ENCODE measurements at regions not wholly inside any gene's neighbourhood (a gene's known extent, or its start where the extent isn't known, plus 50 kb on each side); places are given as distances from the start of the nearest gene placed in this dataset.
"Not testable (repeated sequence)": the region's sequence is repeated elsewhere in the genome, so short reads cannot be mapped to it uniquely, and the experiment has no call there.

GRCh38 chr1:21385022-21385421 lies 54.9 kb upstream of the NBPF3 start:
- no peak for DNase-seq (ENCODE audit: low spot score)

- DNase-seq (ENCODE audit: low spot score) = no peak
Observed at GRCh38 chr1:21384620-21385019, 55.3 kb upstream of the NBPF3 start.

GRCh38 chr1:21383785-21384401 lies 56.0 kb upstream of the NBPF3 start:
- DNase-seq (ENCODE audit: low spot score) = no peak

- DNase-seq (ENCODE audit: low spot score) = no peak
Observed at GRCh38 chr1:21381354-21381753, 58.6 kb upstream of the NBPF3 start.

- DNase-seq (ENCODE audit: low spot score) = not testable (repeated sequence)
Observed at GRCh38 chr1:21380147-21380546, 59.8 kb upstream of the NBPF3 start.

GRCh38 chr1:21379571-21379970 lies 60.4 kb upstream of the NBPF3 start:
- DNase-seq (ENCODE audit: low spot score) = no peak

- peak; percentile 48 for DNase-seq (ENCODE audit: low spot score)
Observed at GRCh38 chr1:21378705-21379494, 61.0 kb upstream of the NBPF3 start.

GRCh38 chr1:21372383-21372782 lies 67.6 kb upstream of the NBPF3 start:
- DNase-seq (ENCODE audit: low spot score) = no peak

GRCh38 chr1:21369905-21370304 lies 70.0 kb upstream of the NBPF3 start:
- DNase-seq (ENCODE audit: low spot score) = no peak

- peak; percentile 39 for DNase-seq (ENCODE audit: low spot score)
Observed at GRCh38 chr1:21368515-21369289, 71.2 kb upstream of the NBPF3 start.

- DNase-seq (ENCODE audit: low spot score) = not testable (repeated sequence)
Observed at GRCh38 chr1:21367973-21368514, 71.9 kb upstream of the NBPF3 start.

GRCh38 chr1:21366288-21366687 lies 73.6 kb upstream of the NBPF3 start:
- no peak for DNase-seq (ENCODE audit: low spot score)

- no peak for DNase-seq (ENCODE audit: low spot score)
Observed at GRCh38 chr1:21365036-21365435, 74.8 kb upstream of the ECE1 start.

GRCh38 chr1:21362096-21362495 lies 71.8 kb upstream of the ECE1 start:
- no peak for DNase-seq (ENCODE audit: low spot score)

- no peak for DNase-seq (ENCODE audit: low spot score)
Observed at GRCh38 chr1:21361506-21361905, 71.2 kb upstream of the ECE1 start.

- no peak for DNase-seq (ENCODE audit: low spot score)
Observed at GRCh38 chr1:21357161-21357560, 66.9 kb upstream of the ECE1 start.

GRCh38 chr1:21355956-21356355 lies 65.7 kb upstream of the ECE1 start:
- no peak for DNase-seq (ENCODE audit: low spot score)

- DNase-seq (ENCODE audit: low spot score) = no peak
Observed at GRCh38 chr1:21352586-21352985, 62.3 kb upstream of the ECE1 start.

- DNase-seq (ENCODE audit: low spot score) = no peak
Observed at GRCh38 chr1:21351901-21352300, 61.6 kb upstream of the ECE1 start.

- DNase-seq (ENCODE audit: low spot score) = no peak
Observed at GRCh38 chr1:21350202-21350885, 60.1 kb upstream of the ECE1 start.

GRCh38 chr1:21349693-21350092 lies 59.4 kb upstream of the ECE1 start:
- no peak for DNase-seq (ENCODE audit: low spot score)

- DNase-seq (ENCODE audit: low spot score) = no peak
Observed at GRCh38 chr1:21347072-21347581, 56.9 kb upstream of the ECE1 start.

All from COLO829 (cell line).